ENCODE measurements at regions not wholly inside any gene's neighbourhood (a gene's known extent, or its start where the extent isn't known, plus 50 kb on each side); places are given as distances from the start of the nearest gene placed in this dataset.

DNA sequence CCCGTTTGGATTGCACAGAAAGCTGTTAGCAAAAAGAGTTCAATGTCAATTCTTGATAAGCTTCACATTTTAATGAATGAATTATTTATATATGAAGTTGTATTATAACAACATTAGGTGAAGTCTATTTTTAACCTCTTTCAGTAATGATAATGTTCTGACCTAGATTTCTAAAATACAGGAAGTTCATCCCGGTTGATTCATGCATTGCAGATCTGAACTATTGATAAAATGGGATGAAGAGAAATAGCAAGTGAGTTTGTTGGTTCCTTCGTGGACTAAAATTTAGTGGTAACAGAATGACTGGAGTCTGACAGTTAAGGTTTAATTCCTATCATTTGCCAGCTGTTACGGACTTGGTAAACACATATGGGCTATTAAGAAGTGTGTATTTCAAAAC lies 180.5 kb downstream of the PCSK1 start:
- no peak for DNase-seq (ENCODE audit: low read depth, low spot score)
- Histone ChIP-seq H3K36me3 (ENCODE audit: insufficient read depth, insufficient read length, low read length) (no peaks in the 10 kb centered on the region), H3K9me3 (ENCODE audit: insufficient read depth, low read length) (no peaks in the 10 kb centered on the region), H3K27me3 (ENCODE audit: insufficient read depth, insufficient read length) (no peaks in the 10 kb centered on the region), H3K9ac (ENCODE audit: insufficient read length, low read depth) (no peak overlapping the region), H3K4me3 (ENCODE audit: insufficient read length, low read depth) (no peak overlapping the region), H3K4me1 (ENCODE audit: insufficient read depth, insufficient read length) (no peaks in the 10 kb centered on the region)
- TF ChIP-seq YY1 (IDR thresholded peaks at IDR 0.05; ENCODE audit: insufficient read depth, insufficient read length): no peak
- TF ChIP-seq SUZ12 (IDR thresholded peaks at IDR 0.05; ENCODE audit: extremely low read depth, insufficient read depth, insufficient read length): no peak
- TF ChIP-seq ZNF274 (IDR thresholded peaks at IDR 0.05; ENCODE audit: low read depth, low read length): no peak

DNA sequence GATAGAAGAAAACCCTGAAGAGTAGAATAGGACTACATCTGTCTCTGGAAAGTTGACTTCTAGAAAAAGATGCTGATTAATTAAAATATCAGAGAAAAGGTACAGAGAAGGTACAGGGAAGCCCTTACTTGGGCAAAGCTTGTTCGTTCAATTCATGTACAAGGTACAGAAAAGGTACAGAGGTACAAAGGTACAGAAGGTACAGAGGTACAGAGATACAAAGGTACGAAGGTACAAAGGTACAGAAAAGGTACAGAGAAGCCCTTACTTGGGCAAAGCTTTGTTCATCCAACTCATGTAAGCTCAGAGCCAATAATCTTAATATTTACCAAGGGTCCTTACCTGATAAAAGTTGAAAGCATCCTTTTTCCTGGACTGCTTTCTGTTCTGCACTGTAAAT lies 182.3 kb downstream of the PCSK1 start:
- Histone ChIP-seq H3K36me3 (ENCODE audit: insufficient read depth, insufficient read length, low read length) (no peaks in the 10 kb centered on the region), H3K4me1 (ENCODE audit: insufficient read depth, insufficient read length) (no peaks in the 10 kb centered on the region), H3K4me3 (ENCODE audit: insufficient read length, low read depth) (no peak overlapping the region), H3K9me3 (ENCODE audit: insufficient read depth, low read length) (no peaks in the 10 kb centered on the region), H3K27me3 (ENCODE audit: insufficient read depth, insufficient read length) (no peaks in the 10 kb centered on the region), H3K9ac (ENCODE audit: insufficient read length, low read depth) (no peak overlapping the region)
- DNase-seq (ENCODE audit: low read depth, low spot score): no peak
- TF ChIP-seq SUZ12 (IDR thresholded peaks at IDR 0.05; ENCODE audit: extremely low read depth, insufficient read depth, insufficient read length): no peak

DNA sequence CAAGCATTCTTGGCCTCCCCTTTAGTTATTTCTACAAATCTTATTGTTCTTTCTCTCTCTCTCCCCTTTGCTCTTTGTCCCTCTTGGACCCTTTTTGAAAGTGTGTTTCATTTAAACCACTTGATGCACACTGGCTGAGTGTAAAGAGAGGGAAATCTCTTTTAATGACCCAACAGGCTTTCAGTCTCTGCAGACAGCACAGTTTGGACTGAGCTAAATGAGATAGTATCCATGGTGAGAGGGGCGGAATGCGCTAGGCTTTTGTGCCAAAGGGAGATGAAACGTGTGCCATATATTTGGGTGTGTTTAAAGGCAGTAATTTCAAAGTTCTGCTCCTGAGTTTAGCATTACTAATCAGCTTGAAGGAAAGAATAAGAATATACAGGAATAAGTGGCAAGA lies 184.9 kb downstream of the PCSK1 start:
- H3K4me3 ChIP-seq (ENCODE audit: insufficient read length, low read depth): no peak overlapping the region
- no peaks in the 10 kb centered on the region for H3K27me3 ChIP-seq (ENCODE audit: insufficient read depth, insufficient read length)
- H3K9ac ChIP-seq (ENCODE audit: insufficient read length, low read depth): no peak overlapping the region
- no peak for DNase-seq (ENCODE audit: low read depth, low spot score)
- no peaks in the 10 kb centered on the region for H3K9me3 ChIP-seq (ENCODE audit: insufficient read depth, low read length)
- no peaks in the 10 kb centered on the region for H3K4me1 ChIP-seq (ENCODE audit: insufficient read depth, insufficient read length)
- no peak for TF ChIP-seq YY1 (IDR thresholded peaks at IDR 0.05; ENCODE audit: insufficient read depth, insufficient read length)
- no peak for TF ChIP-seq ZNF274 (IDR thresholded peaks at IDR 0.05; ENCODE audit: low read depth, low read length)
- no peak for TF ChIP-seq SUZ12 (IDR thresholded peaks at IDR 0.05; ENCODE audit: extremely low read depth, insufficient read depth, insufficient read length)
- no peaks in the 10 kb centered on the region for H3K36me3 ChIP-seq (ENCODE audit: insufficient read depth, insufficient read length, low read length)

DNA sequence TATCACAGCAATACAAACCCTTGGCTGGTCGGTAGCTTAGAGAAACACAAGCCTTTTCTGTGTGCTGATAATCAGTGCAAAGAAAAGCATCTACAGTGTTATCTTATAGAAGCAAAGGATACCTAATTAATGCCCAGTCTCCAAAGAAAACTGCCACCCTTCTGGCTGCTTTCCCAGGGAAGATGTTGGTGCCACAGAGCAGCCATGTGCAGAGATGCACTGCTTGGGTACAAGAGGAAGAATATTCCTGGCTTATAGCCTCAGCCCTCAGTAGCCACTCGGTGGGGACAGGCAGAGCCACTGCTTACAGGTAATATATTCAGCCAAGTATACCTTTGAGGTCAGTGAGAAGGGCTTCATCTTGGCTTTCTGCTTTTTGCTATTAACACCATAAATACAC lies 185.3 kb downstream of the PCSK1 start:
- Histone ChIP-seq H3K9me3 (ENCODE audit: insufficient read depth, low read length) (no peaks in the 10 kb centered on the region), H3K36me3 (ENCODE audit: insufficient read depth, insufficient read length, low read length) (no peaks in the 10 kb centered on the region), H3K9ac (ENCODE audit: insufficient read length, low read depth) (no peak overlapping the region), H3K27me3 (ENCODE audit: insufficient read depth, insufficient read length) (no peaks in the 10 kb centered on the region), H3K4me3 (ENCODE audit: insufficient read length, low read depth) (no peak overlapping the region), H3K4me1 (ENCODE audit: insufficient read depth, insufficient read length) (no peaks in the 10 kb centered on the region)
- TF ChIP-seq ZNF274 (IDR thresholded peaks at IDR 0.05; ENCODE audit: low read depth, low read length): no peak
- DNase-seq (ENCODE audit: low read depth, low spot score): no peak

DNA sequence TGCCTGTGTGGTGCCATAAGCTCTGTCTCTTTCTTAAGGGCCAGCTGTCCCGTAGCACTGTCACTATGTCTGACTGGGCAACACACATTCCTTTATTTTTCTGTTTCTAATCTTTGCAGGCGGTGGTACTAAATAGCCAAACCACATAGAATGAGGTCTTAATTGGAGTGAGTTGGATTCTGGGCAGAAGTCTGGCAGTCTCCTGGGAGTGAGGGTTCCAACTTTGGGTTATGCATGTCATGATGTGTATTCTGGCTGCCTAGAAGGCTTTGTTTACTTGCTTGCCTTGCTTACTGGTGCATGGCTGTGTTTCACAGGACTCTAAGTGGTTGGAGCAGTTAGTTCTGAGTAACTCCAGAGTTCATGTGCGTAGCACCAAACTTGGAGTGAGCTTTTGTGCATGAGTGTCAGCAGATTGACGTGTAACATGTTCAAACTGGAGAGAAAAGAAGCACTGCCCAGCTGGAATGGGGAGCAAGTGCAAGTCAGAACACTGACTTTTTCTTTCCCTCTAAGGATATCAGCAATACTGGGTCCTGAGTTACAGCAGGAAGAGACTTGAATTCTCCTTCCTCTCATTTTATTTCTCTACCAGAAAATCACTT lies 185.8 kb downstream of the PCSK1 start:
- no peak overlapping the region for H3K4me3 ChIP-seq (ENCODE audit: insufficient read length, low read depth)
- H3K9me3 ChIP-seq (ENCODE audit: insufficient read depth, low read length): no peaks in the 10 kb centered on the region
- H3K27me3 ChIP-seq (ENCODE audit: insufficient read depth, insufficient read length): no peaks in the 10 kb centered on the region
- no peak overlapping the region for H3K9ac ChIP-seq (ENCODE audit: insufficient read length, low read depth)
- no peaks in the 10 kb centered on the region for H3K4me1 ChIP-seq (ENCODE audit: insufficient read depth, insufficient read length)
- TF ChIP-seq ZNF274 (IDR thresholded peaks at IDR 0.05; ENCODE audit: low read depth, low read length) (no peak), YY1 (IDR thresholded peaks at IDR 0.05; ENCODE audit: insufficient read depth, insufficient read length) (no peak), SUZ12 (IDR thresholded peaks at IDR 0.05; ENCODE audit: extremely low read depth, insufficient read depth, insufficient read length) (no peak)
- H3K36me3 ChIP-seq (ENCODE audit: insufficient read depth, insufficient read length, low read length): no peaks in the 10 kb centered on the region
- no peak for DNase-seq (ENCODE audit: low read depth, low spot score)

DNA sequence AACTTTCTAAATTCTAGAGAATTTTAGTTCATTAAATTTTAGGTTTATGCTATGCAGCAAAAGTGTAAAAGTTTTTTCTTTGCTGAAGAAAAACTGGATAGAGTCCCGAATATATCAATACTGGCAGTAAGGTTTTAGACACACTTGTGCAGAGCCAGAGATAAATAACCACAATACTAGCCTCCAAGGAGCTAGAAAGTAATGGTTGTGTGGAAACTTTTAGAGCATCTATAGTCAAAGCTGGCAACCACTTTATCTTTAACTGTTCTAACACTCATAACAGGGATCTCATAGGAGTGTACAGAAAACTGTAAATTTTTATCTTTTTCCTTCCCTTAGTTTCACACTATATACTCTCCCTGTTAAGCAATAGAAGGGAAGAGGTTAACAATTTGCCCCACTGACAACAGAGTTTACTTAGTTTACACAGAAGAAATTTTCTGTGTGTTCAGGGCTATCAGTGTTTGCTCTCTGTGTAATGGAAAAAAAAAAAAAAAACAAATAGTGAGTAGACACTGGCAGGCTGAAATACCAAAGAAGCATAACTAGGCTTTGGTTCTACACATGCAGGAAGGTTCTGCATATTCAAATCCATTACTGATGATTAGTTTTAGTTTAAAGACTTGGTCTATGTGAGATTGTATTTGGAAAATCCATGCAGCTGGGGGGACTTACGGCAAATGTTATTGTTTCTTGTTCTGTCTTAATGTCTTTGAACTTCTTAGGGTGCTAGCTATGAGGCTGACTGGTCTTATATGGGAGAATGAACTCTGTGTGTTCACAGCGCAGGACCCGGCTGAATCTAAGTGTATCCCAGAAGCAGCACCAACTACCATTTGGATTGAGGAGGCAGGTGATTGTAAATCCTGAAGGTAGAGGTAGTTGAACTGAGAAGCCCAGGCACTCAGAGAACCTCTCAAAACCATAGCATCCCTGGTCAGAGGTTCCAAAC lies 187.6 kb downstream of the PCSK1 start:
- Histone ChIP-seq H3K9ac (ENCODE audit: insufficient read length, low read depth) (no peak overlapping the region), H3K27me3 (ENCODE audit: insufficient read depth, insufficient read length) (no peaks in the 10 kb centered on the region)
- TF ChIP-seq YY1 (IDR thresholded peaks at IDR 0.05; ENCODE audit: insufficient read depth, insufficient read length) (no peak), SUZ12 (IDR thresholded peaks at IDR 0.05; ENCODE audit: extremely low read depth, insufficient read depth, insufficient read length) (no peak), ZNF274 (IDR thresholded peaks at IDR 0.05; ENCODE audit: low read depth, low read length) (no peak)

DNA sequence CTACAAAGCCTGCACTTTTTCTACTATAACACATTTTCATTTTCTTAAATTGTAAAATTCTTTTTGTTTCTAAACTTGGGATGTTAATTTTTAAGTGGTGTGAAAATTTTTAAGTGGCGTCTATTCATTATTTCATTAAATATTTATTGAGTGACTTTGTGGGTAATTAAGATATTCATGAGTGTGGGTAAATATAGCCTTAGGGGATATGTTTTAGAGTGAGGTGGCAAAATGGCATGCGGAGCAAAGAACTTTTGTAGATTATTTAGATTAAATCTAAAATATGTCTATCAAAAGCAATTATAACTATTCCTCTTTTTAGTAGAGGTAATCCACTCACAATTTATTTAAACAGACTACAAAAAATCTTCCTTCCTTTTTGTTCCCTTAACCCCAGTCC lies 188.4 kb downstream of the PCSK1 start:
- no peaks in the 10 kb centered on the region for H3K27me3 ChIP-seq (ENCODE audit: insufficient read depth, insufficient read length)
- H3K36me3 ChIP-seq (ENCODE audit: insufficient read depth, insufficient read length, low read length): no peaks in the 10 kb centered on the region
- H3K4me3 ChIP-seq (ENCODE audit: insufficient read length, low read depth): no peak overlapping the region
- H3K9ac ChIP-seq (ENCODE audit: insufficient read length, low read depth): no peak overlapping the region
- H3K4me1 ChIP-seq (ENCODE audit: insufficient read depth, insufficient read length): no peaks in the 10 kb centered on the region
- H3K9me3 ChIP-seq (ENCODE audit: insufficient read depth, low read length): no peaks in the 10 kb centered on the region
- no peak for TF ChIP-seq YY1 (IDR thresholded peaks at IDR 0.05; ENCODE audit: insufficient read depth, insufficient read length)
- no peak for TF ChIP-seq ZNF274 (IDR thresholded peaks at IDR 0.05; ENCODE audit: low read depth, low read length)
- TF ChIP-seq SUZ12 (IDR thresholded peaks at IDR 0.05; ENCODE audit: extremely low read depth, insufficient read depth, insufficient read length): no peak
- no peak for DNase-seq (ENCODE audit: low read depth, low spot score)

More for the DNA sequence above, 187.6 kb downstream of the PCSK1 start:
- H3K4me1 ChIP-seq (ENCODE audit: insufficient read depth, insufficient read length): no peaks in the 10 kb centered on the region
- H3K36me3 ChIP-seq (ENCODE audit: insufficient read depth, insufficient read length, low read length): no peaks in the 10 kb centered on the region
- DNase-seq (ENCODE audit: low read depth, low spot score): no peak
- H3K4me3 ChIP-seq (ENCODE audit: insufficient read length, low read depth): no peak overlapping the region
- H3K9me3 ChIP-seq (ENCODE audit: insufficient read depth, low read length): no peaks in the 10 kb centered on the region
